HG03039 (cell line): ENCODE measurements at regions not wholly inside any gene's neighbourhood (a gene's known extent, or its start where the extent isn't known, plus 50 kb on each side); places are given as distances from the start of the nearest gene placed in this dataset.

Experiments used
- ATAC-seq: cut with Tn5 transposase; IDR thresholded peaks from one replicate; pipeline ENCODE4 v1.9.1; 2021; ENCODE audit warnings: mild to moderate bottlenecking, moderate library complexity; ENCODE audit not compliant: unreplicated experiment

GRCh38 chr13:50099473-50099872, 84.2 kb downstream of the KCNRG start:
- ATAC-seq = no peak

GRCh38 chr13:50101590-50101989, 86.3 kb downstream of the KCNRG start:
- ATAC-seq = no peak

GRCh38 chr13:50104493-50104892, 89.2 kb downstream of the KCNRG start:
- no peak for ATAC-seq

- peak; percentile 71 for ATAC-seq
Observed at GRCh38 chr13:50106559-50106958, 91.3 kb downstream of the KCNRG start.

GRCh38 chr13:50107205-50107604, 92.0 kb downstream of the KCNRG start:
- ATAC-seq = no peak

- ATAC-seq = no peak
Observed at GRCh38 chr13:50114961-50115360, 99.7 kb downstream of the KCNRG start.

- ATAC-seq = no peak
Observed at GRCh38 chr13:50115695-50116094, 100.5 kb downstream of the KCNRG start.

GRCh38 chr13:50116430-50116973, 101.3 kb downstream of the KCNRG start:
- ATAC-seq = no peak

- no peak for ATAC-seq
Observed at GRCh38 chr13:50119591-50119990, 104.3 kb downstream of the KCNRG start.

- no peak for ATAC-seq
Observed at GRCh38 chr13:50122455-50122854, 107.2 kb downstream of the KCNRG start.

GRCh38 chr13:50123002-50123401, 107.8 kb downstream of the KCNRG start:
- no peak for ATAC-seq

- ATAC-seq = no peak
Observed at GRCh38 chr13:50123515-50123861, 108.2 kb downstream of the KCNRG start.

- peak; percentile 55 for ATAC-seq
Observed at GRCh38 chr13:50123862-50124535, 108.8 kb downstream of the KCNRG start.

- ATAC-seq = peak; percentile 26
Observed at GRCh38 chr13:50124536-50125303, 109.5 kb downstream of the KCNRG start.

GRCh38 chr13:50125304-50125553, 110.0 kb downstream of the KCNRG start:
- peak; percentile 4 for ATAC-seq

- ATAC-seq = peak; percentile 15
Observed at GRCh38 chr13:50125554-50126262, 110.5 kb downstream of the KCNRG start.

- ATAC-seq = no peak
Observed at GRCh38 chr13:50126263-50126992, 111.2 kb downstream of the KCNRG start.

GRCh38 chr13:50126993-50127725, 111.9 kb downstream of the KCNRG start:
- no peak for ATAC-seq

- ATAC-seq = no peak
Observed at GRCh38 chr13:50127726-50128291, 112.6 kb downstream of the KCNRG start.

- no peak for ATAC-seq
Observed at GRCh38 chr13:50128428-50128931, 113.2 kb downstream of the KCNRG start.
